ENCODE measurements at regions not wholly inside any gene's neighbourhood (a gene's known extent, or its start where the extent isn't known, plus 50 kb on each side); places are given as distances from the start of the nearest gene placed in this dataset.

GRCh38 chr21:38902608-38903445, 97.1 kb downstream of the ETS2 start:
- Histone ChIP-seq H3K27me3 (ENCODE audit: control insufficient read depth in 2 of 2, insufficient read depth in 2 of 2, low read length in 2 of 2) (no peaks in the 10 kb centered on the region), H3K4me2 (ENCODE audit: insufficient read depth, low read length) (no peak overlapping the region), H3K36me3 (ENCODE audit: control insufficient read depth in 2 of 2, extremely low read depth in 1 of 2, insufficient read depth in 2 of 2, low read length in 2 of 2) (no peaks in the 10 kb centered on the region), H2AFZ (ENCODE audit: low read depth, low read length) (no peak overlapping the region), H3K9me3 (replicated peaks; ENCODE audit: control insufficient read depth, insufficient read depth, low read length) (no peaks in the 10 kb centered on the region), H3K27ac (ENCODE audit: insufficient read depth, low read depth, low read length) (no peak overlapping the region), H3K4me1 (ENCODE audit: control insufficient read depth, extremely low read depth, insufficient read depth, low read length) (peaks cover 4% of the 10 kb centered on the region), H3K4me3 (replicated peaks in 1 of 3; ENCODE audit: insufficient read depth in 1 of 3, low read depth in 1 of 3, low read length in 3 of 3) (no peak overlapping the region), H3K9ac (replicated peaks; ENCODE audit: extremely low read depth, insufficient read depth, low read length) (no peak overlapping the region), H3K9me1 (replicated peaks; ENCODE audit: control insufficient read depth, extremely low read depth, insufficient read depth, low read length) (no peaks in the 10 kb centered on the region), H3K79me2 (ENCODE audit: control insufficient read depth, insufficient read depth, low read length) (no peaks in the 10 kb centered on the region), H4K20me1 (replicated peaks; ENCODE audit: control insufficient read depth, extremely low read depth, insufficient read depth, low read length) (no peaks in the 10 kb centered on the region)
- FAIRE-seq (no peak), DNase-seq (ENCODE audit: low read depth, low spot score) (no peak)
- BruUV-seq (replicated peaks), result no TSS peak
- intact Hi-C loops (cut with micrococcal nuclease), result no loop called here
- ChIA-PET POLR2A (no interaction called here), CTCF (no interaction called here)
- dilution Hi-C loops (cut with MboI; ENCODE audit: extremely low pct_ligation_motif_present, low sequenced_read_pairs), result no loop called here
- TF ChIP-seq CTCF (IDR thresholded peaks at IDR 0.05; ENCODE audit: extremely low read depth in 1 of 2, insufficient read depth in 1 of 2, low read depth in 1 of 2, low read length in 2 of 2) (no peak), EZH2 (IDR thresholded peaks at IDR 0.05; ENCODE audit: borderline replicate concordance, low read depth, low read length, severe bottlenecking) (no peak), MAX (IDR thresholded peaks at IDR 0.05; ENCODE audit: insufficient read depth, insufficient read length) (no peak), MYC (IDR thresholded peaks at IDR 0.05; ENCODE audit: low read depth, low read length) (no peak), POLR2A (IDR thresholded peaks at IDR 0.05; ENCODE audit: low read depth, low read length) (no peak), POLR2AphosphoS5 (IDR thresholded peaks at IDR 0.05; ENCODE audit: insufficient read depth, low read depth, low read length) (no peak), FOS (IDR thresholded peaks at IDR 0.05; ENCODE audit: borderline replicate concordance, insufficient read depth, low read length) (no peak), GATA2 (IDR thresholded peaks at IDR 0.05; ENCODE audit: insufficient read depth, insufficient read length, low read depth, low read length) (no peak), JUN (IDR thresholded peaks at IDR 0.05; ENCODE audit: borderline replicate concordance, insufficient read depth, insufficient read length, low read depth) (no peak)

All from endothelial cell of umbilical vein (primary cell).